Keratinocyte (primary cell): ENCODE measurements at regions not wholly inside any gene's neighbourhood (a gene's known extent, or its start where the extent isn't known, plus 50 kb on each side); places are given as distances from the start of the nearest gene placed in this dataset.

Experiments
- EZH2 ChIP-seq: IDR thresholded peaks from one replicate; pipeline ENCODE4 v1.6.1; 2012; ENCODE audit warnings: inconsistent platforms, mild to moderate bottlenecking, low read length, moderate library complexity
- TF ChIP-seq, protein P1 (sequence below), 3 experiments: IDR thresholded peaks in 1 of 3; conservative IDR thresholded peaks in 1 of 3; optimal IDR thresholded peaks in 1 of 3; 2 replicates in 2 of 3; 3 replicates in 1 of 3; pipeline versions ENCODE3 to v1.5.1; 2011; ENCODE audit warnings: low read length in 3 of 3, mild to moderate bottlenecking in 3 of 3, moderate library complexity in 2 of 3, control low read depth in 1 of 3, inconsistent platforms in 1 of 3; ENCODE audit not compliant: insufficient read depth in 2 of 3; ENCODE audit errors: extremely low read depth in 1 of 3

DNA sequence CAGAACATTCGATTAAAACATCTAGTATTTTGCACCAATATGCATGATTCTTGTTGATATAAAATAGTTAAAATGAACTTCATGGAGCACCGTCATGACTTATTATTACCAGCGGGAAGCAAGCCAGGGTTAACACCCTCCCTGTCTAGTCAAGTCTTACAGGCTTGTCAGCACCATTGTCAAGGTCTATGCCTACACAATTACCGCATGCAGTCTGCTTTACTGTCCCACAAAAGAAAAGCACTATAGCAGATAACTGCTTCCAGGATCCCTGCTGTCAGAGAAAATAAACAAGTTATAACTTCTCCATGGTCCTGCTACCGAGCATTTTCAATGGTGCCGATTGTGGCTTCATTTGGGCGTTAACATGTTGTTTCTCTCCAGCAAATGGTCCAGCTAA lies 968.0 kb upstream of the FAM98A start:
- TF ChIP-seq, protein P1, sequence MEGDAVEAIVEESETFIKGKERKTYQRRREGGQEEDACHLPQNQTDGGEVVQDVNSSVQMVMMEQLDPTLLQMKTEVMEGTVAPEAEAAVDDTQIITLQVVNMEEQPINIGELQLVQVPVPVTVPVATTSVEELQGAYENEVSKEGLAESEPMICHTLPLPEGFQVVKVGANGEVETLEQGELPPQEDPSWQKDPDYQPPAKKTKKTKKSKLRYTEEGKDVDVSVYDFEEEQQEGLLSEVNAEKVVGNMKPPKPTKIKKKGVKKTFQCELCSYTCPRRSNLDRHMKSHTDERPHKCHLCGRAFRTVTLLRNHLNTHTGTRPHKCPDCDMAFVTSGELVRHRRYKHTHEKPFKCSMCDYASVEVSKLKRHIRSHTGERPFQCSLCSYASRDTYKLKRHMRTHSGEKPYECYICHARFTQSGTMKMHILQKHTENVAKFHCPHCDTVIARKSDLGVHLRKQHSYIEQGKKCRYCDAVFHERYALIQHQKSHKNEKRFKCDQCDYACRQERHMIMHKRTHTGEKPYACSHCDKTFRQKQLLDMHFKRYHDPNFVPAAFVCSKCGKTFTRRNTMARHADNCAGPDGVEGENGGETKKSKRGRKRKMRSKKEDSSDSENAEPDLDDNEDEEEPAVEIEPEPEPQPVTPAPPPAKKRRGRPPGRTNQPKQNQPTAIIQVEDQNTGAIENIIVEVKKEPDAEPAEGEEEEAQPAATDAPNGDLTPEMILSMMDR (optimal IDR thresholded peaks at IDR 0.05 in 1 of 3, IDR thresholded peaks at IDR 0.05 in 1 of 3, conservative IDR thresholded peaks at IDR 0.05 in 1 of 3; ENCODE audit: extremely low read depth in 1 of 3, insufficient read depth in 2 of 3, low read length in 3 of 3) = no peak
- no peak for TF ChIP-seq EZH2
